ENCODE measurements at regions not wholly inside any gene's neighbourhood (a gene's known extent, or its start where the extent isn't known, plus 50 kb on each side); places are given as distances from the start of the nearest gene placed in this dataset.

GRCh38 chr12:20289520-20289919 is 78.8 kb upstream of the PDE3A start:
- TF ChIP-seq POLR2A (IDR thresholded peaks at IDR 0.05; ENCODE audit: low read depth, low read length) = no peak
- no peak for TF ChIP-seq TAF1 (IDR thresholded peaks at IDR 0.05; ENCODE audit: borderline replicate concordance, low read depth, low read length)

Data from GM12892 (cell line).